ENCODE measurements at regions not wholly inside any gene's neighbourhood (a gene's known extent, or its start where the extent isn't known, plus 50 kb on each side); places are given as distances from the start of the nearest gene placed in this dataset.
A peak's percentile ranks its signal among the peaks of the same experiment; 100 is the strongest.
"Not testable (repeated sequence)": the region's sequence is repeated elsewhere in the genome, so short reads cannot be mapped to it uniquely, and the experiment has no call there.

DNA sequence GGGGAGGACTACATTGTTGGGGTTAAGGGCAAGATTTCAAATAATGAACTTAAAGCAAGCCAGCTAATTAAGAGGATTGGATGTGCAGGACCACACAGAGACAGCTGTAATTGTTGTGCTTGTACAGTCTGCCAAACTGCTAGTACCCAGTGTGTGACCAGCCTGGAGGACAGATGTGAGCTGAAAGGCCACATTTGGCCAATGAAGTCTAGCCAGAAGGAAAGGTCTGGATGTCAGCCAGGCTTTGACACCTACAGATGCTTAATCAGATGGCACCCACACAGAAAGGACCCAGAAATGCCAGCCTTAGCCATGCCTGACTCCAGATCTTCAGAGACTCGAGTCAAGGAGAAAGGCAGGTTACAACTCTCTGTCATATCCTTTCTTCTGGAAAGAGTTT lies 491.1 kb downstream of the KIF4B start:
- DNase-seq (ENCODE audit: low read depth, low spot score) = no peak
- in situ Hi-C loops (cut with HindIII; ENCODE audit: low pct_unique_long_range_greater_than_20kb, low sequenced_read_pairs) = no loop called here

DNA sequence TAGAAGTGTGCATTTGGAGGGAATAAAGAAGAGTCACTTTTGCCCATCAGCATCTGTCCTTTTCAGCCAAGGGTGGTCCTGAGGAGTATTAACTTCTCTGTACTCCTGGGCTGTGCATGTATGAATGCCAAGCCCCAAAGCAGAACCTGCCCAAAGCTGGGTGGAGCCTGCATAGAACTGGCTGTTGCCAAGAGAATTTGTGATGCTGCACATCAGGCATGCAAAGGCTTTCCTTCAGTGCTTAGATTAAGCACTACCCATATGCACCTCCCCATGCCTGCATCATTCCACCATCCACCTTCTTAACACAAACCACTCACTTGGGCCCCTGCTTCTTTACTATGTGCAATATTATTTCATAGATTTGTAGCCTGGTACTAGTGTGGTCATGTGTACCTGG lies 493.8 kb downstream of the KIF4B start:
- in situ Hi-C loops (cut with HindIII; ENCODE audit: low pct_unique_long_range_greater_than_20kb, low sequenced_read_pairs) = no loop called here
- no peak for DNase-seq (ENCODE audit: low read depth, low spot score)

DNA sequence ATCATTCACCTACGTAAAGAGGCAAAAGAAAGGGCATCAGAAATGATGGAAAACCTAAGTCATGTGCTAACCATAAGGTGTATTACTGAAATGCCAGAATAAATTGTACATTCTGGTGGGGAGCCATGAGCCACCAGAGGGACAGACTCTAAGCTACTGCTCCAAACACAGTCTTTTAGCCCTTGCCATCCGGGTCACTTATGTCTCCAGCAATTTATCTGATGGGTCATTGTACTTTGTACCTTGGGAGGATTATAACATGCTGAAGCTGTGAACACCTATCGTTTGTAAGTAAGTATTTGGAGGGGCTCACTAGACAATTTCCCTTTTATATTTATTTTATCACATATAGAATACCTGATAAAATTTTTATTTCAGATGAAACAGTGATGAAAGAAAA lies 495.1 kb downstream of the KIF4B start:
- in situ Hi-C loops (cut with HindIII; ENCODE audit: low pct_unique_long_range_greater_than_20kb, low sequenced_read_pairs) = no loop called here

DNA sequence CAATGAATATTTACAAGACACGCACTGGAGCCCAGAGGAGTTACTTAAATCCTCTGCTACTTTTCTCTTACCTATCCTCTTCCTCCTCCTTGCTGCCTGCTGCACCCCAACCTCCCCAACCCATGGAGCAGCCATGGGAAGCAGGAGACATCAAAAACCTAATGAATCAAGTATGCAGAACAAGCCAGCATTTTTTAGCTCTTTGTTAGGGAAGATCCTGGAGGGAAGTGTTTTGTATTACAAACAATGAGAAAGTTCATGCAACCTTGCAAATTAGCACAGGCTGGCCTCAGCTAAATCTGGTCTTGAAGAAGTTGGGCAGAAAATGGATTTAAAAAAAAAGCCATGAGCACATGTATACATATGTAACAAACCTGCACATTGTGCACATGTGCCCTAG lies 498.8 kb downstream of the KIF4B start:
- DNase-seq (ENCODE audit: low read depth, low spot score) = no peak
- in situ Hi-C loops (cut with HindIII; ENCODE audit: low pct_unique_long_range_greater_than_20kb, low sequenced_read_pairs) = no loop called here

More for the DNA sequence above, 495.1 kb downstream of the KIF4B start:
- DNase-seq (ENCODE audit: low read depth, low spot score) = no peak

DNA sequence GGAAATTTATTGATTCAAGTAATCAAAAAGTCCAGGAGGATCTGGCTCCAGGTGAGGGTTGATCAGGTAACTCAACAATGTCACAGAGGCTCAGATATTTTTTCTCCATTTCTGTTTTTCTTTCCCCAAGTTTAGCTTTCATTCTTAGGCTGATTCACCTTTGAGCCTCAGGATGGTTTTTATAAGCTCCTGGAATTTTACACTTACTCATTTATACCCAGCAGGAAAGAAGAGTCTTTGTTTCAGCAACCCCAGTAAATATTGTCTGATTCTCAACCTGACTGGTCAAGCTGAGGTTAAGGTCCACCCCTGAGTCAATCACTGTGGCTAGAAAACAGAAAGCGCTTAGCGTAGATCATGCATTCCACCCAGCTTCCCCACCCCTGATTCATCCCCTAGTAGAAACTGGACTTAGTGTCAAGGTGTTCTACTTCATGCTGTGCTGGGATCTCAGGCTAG lies 500.6 kb downstream of the KIF4B start:
- no peak for DNase-seq (ENCODE audit: low read depth, low spot score)
- in situ Hi-C loops (cut with HindIII; ENCODE audit: low pct_unique_long_range_greater_than_20kb, low sequenced_read_pairs) = no loop called here

DNA sequence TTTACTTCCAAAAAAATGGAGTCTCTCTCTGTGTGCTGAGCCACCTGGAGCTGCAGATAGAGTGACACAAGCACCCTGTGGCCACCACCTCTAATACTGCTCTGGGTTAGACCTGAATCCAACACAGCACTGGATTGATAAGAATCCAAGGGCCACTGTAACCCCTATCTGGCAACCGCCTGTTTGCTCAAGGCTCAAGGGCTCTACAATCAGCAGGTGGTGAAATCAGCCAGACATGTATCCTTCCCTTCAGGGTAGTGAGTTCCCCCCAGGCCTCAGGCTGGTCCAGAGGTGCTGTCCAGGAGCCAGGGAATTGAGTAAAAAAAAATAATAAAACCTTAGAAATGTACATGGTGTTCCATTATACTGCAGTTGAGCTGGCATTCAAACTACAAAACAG lies 509.0 kb downstream of the KIF4B start:
- in situ Hi-C loops (cut with HindIII; ENCODE audit: low pct_unique_long_range_greater_than_20kb, low sequenced_read_pairs) = no loop called here
- DNase-seq (ENCODE audit: low read depth, low spot score) = no peak

DNA sequence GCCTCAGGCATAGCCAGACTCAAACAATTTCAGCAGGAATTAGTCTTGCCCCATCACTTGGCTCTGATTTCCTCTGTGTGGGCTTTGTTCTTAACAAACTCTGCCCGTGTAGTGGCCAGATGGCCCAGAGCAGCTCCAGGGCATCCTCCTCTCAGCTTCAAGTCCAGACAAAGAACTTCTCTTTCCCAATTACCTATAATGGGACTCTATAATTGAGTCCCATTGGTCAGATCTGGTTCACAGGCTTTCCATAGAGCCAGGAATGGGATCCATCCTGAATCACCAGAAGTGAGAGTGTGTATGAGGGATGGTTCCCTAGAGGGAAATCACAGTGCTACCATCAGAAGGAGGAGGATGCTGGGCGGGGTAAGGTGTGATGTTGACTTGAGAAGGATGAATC lies 515.8 kb downstream of the KIF4B start:
- peak; percentile 49 for DNase-seq (ENCODE audit: low read depth, low spot score)
- in situ Hi-C loops (cut with HindIII; ENCODE audit: low pct_unique_long_range_greater_than_20kb, low sequenced_read_pairs) = no loop called here

DNA sequence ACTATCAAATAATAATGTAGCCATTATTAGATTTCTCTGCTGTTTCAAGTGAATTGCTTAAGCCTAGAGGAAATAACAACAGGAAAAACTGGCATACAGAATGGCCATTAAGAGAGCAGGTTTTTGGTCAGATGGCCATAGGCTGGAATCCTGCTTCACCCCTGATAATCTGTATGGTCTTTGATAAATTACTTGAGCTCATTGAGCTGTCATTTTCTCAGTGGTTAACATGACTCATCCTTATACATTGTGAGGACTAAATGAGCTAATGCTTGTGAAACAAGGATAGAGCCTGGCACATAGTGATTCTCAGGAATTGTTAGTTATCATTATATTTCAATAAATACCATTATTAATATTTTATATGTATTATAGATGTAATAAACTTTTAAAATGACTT lies 516.5 kb downstream of the KIF4B start:
- in situ Hi-C loops (cut with HindIII; ENCODE audit: low pct_unique_long_range_greater_than_20kb, low sequenced_read_pairs) = no loop called here
- peak; percentile 36 for DNase-seq (ENCODE audit: low read depth, low spot score)

DNA sequence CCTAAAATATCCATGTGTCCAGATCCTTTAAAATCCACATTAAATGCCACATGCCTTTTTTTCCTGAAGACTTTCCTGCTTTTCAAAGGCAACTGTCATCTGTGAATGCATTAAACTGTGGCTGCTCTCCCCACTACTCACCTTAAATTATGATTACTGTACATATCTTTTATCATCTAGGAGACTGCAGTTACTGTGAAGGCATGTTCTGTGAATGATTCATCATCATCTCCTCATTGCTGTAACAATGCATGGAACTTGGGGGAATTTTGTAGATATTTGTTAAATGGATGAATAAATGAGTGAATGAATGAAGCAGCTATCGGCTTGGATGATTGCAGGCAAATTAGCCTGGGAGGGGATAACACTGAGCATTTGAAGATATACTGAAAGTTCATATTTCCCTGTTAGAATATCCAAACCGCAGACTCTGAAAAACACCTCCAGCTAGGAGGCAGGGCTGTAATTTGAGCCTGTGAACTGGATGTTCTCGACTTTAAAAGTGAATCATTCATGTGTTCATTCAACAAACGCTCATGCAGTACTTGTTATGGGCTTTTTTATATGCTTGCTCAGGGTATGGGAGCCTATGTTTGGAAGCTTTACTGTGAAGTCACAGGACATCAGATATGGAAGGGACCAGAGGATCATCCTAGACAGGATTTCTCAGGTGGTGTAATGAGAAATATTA lies 519.2 kb downstream of the KIF4B start:
- DNase-seq (ENCODE audit: low read depth, low spot score) = no peak
- in situ Hi-C loops (cut with HindIII; ENCODE audit: low pct_unique_long_range_greater_than_20kb, low sequenced_read_pairs) = no loop called here

DNA sequence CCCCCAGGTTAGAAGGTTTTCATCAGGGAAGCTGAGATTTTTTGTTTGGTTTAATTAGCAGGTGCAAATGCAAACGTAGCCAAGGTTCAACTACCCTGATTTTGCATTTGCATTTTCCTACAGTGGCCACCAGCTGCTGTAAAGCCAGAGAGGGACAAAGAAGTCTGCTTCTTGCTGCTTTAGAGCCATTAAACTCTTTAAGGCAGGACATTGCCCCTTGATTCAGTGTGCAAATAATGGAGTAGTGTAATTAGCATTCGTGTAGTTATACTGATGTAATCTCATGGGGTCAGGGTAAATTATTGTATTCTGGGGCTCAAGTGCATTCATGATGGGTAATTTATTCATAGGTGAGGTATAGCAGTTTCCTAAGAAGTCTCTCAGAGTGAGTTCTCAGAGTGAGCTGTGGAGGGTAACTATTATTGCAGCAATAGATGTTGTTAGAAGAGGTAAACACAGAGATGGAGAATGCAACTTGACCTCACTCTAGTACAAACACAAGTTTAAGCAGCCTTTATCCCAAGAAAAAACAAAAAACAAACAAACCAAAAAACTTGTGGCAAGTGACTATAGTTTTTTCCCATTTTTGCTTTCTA lies 526.5 kb downstream of the KIF4B start:
- DNase-seq (ENCODE audit: low read depth, low spot score) = no peak
- in situ Hi-C loops (cut with HindIII; ENCODE audit: low pct_unique_long_range_greater_than_20kb, low sequenced_read_pairs) = no loop called here

DNA sequence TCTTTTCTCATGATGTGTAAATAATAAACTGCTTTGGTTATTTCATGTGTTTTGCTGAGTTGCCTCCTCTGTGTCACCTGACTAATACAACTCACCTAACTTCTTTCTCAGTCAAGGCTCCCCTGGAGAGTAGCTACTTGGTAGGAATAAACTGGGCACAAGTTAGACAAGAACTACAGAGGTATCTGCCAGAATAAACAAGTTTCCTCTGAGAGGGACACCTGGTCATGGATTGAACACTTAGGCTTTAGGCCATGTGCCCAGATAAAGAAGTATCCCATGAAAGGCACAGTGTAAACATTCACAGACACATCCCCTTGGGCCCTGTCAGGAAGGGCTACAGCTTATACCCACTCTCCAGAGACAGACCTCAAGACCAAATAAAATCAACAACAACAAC lies 532.5 kb downstream of the KIF4B start:
- DNase-seq (ENCODE audit: low read depth, low spot score) = no peak

DNA sequence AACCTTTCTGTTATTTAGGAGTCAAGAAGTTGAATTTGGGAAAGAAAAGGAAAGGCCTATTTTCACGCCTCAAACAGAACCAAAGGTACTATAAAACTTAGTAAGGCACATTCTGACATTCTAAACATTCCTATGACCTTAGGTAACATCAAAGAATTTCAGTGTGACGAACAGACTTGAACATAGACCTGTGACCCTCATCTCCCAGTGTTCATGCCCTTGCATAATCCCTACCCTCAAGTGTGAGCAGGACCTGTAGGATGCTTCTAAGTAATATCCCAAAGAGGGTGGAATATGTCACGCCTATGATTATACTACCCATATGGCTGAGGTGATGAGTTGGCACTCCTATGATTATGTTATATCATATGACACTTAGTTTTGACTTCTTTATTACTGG lies 540.9 kb downstream of the KIF4B start:
- in situ Hi-C loops (cut with HindIII; ENCODE audit: low pct_unique_long_range_greater_than_20kb, low sequenced_read_pairs) = no loop called here
- DNase-seq (ENCODE audit: low read depth, low spot score) = no peak

More for the DNA sequence above, 532.5 kb downstream of the KIF4B start:
- in situ Hi-C loops (cut with HindIII; ENCODE audit: low pct_unique_long_range_greater_than_20kb, low sequenced_read_pairs) = no loop called here

DNA sequence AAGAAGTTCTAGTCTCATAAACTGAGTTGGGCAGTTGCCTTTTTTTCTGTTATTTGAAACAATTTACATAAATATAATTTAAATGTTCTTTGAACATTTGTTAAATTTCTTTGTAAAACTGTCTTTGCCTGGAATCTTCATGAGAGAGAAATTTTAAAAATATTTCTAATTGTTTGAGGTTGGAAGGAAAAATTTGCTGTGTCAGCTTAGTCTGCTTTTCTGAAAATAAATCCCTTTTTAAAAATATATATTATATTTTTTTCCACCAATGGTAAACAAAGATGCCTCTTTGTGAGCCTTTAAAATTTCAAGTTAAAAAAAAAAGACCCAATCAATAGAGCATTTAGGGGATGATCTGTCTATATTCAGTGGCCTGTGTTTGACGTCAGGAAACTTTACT lies 542.7 kb downstream of the KIF4B start:
- in situ Hi-C loops (cut with HindIII; ENCODE audit: low pct_unique_long_range_greater_than_20kb, low sequenced_read_pairs) = no loop called here
- DNase-seq (ENCODE audit: low read depth, low spot score) = no peak

DNA sequence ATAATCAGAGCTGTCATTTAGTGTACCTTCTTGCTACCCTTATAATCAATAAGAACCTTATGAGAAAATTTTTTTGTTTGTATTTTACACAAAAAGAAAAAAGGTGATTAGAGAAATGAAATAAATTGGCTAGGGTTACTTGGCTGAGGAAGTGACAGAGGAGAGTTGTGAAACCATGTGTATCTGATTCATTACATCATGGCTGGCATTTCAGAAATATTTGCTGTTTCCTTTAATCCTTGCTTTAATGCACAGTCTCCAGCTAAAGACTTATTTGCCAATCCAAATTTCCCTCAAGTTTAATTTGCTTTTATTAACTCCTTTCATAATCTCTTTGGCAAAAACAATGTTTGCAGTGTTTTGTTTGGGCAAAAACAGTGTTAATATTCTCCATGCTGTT lies 543.1 kb downstream of the KIF4B start:
- in situ Hi-C loops (cut with HindIII; ENCODE audit: low pct_unique_long_range_greater_than_20kb, low sequenced_read_pairs) = no loop called here
- no peak for DNase-seq (ENCODE audit: low read depth, low spot score)

DNA sequence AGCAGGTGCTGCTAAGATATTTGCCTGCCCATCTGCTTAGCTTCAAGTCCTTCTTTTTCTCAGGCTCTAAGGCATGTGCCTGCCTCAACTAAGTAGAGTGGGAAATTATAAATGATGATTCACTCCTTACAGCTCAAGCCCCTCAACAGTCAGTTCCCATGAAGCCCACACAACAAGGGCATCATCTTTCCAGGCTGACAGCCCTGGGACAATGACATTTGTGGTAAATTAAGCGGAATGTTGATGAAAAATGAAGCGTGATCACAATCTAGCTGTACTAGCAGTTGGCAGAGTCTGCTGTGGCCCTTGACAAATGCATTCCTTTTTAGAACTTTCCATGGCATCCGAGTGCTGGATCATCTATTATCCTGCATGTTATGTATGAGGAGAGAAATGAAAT lies 548.6 kb downstream of the KIF4B start:
- DNase-seq (ENCODE audit: low read depth, low spot score) = no peak
- in situ Hi-C loops (cut with HindIII; ENCODE audit: low pct_unique_long_range_greater_than_20kb, low sequenced_read_pairs) = no loop called here

DNA sequence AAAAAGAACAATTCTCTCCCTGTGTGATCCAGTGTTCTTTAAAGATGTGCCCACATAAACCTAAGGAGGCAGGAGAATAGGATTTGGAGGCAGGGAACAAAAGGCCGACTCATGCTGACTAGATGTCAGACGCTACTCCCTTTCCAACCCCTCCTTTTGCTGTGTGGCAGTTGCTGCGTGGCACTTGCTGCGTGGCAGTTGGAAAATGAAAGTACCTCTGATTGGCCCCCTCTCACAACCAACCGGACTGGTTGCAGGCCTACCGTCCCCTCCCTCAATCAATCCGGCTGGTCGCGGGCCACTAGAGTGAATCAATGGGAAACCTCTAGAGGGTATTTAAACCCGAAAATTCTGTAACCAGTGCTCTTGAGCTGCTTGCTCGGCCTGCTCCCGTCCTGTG lies 551.0 kb downstream of the KIF4B start:
- DNase-seq (ENCODE audit: low read depth, low spot score) = no peak
- in situ Hi-C loops (cut with HindIII; ENCODE audit: low pct_unique_long_range_greater_than_20kb, low sequenced_read_pairs) = no loop called here

DNA sequence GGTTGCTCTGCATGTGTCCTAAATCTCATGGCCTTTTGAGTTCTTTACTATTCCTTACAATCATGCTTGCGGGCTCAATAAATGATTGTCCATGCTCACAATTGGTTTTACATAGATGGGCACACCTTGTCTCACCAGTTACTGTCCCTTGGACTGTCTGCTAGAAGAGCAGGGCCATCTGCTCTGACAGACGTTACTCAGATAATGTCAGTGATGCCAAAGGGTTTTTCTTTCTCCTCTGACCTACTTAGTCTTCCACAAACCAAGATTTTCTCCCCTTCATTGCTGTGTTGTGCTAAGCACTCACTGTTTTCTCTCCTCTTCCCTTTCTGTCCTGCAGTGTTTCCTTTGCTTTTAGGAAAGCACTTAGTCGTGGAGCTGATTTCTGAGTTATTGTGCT lies 562.3 kb downstream of the KIF4B start:
- no peak for DNase-seq (ENCODE audit: low read depth, low spot score)
- in situ Hi-C loops (cut with HindIII; ENCODE audit: low pct_unique_long_range_greater_than_20kb, low sequenced_read_pairs) = no loop called here

DNA sequence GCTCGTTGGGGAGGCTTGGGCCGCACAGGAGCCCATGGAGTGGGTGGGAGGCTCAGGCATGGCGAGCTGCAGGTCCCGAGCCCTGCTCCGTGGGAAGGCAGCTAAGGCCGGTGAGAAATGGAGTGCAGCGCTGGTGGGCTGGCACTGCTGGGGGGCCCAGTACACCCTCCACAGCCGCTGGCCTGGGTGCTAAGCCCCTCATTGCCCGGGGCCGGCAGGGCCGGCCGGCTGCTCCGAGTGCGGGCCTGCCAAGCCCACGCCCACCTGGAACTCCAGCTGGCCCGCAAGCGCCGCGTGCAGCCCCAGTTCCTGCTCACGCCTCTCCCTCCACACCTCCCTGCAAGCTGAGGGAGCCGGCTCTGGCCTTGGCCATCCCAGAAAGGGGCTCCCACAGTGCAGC lies 573.3 kb downstream of the KIF4B start:
- DNase-seq (ENCODE audit: low read depth, low spot score); in situ Hi-C loops (cut with HindIII; ENCODE audit: low pct_unique_long_range_greater_than_20kb, low sequenced_read_pairs): not testable (repeated sequence)

DNA sequence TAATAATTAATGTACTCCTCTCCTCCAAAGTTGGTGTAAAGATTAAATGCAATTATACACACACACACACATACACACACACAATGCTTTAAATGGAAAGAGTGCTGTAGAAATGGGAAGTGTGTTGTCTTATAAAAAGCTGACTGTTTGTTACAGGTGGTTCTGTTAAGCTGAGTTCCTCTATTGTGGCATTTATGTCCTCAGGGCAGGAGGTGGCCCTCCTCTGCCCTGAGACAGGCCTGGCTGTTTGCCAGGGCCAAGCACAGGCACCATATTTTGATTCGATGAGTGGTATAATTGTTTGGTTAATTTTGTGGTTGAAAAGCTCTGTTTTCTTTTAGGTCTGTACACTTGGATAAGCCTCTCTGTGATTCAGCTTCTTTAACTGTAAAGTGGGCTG lies 573.9 kb downstream of the KIF4B start:
- in situ Hi-C loops (cut with HindIII; ENCODE audit: low pct_unique_long_range_greater_than_20kb, low sequenced_read_pairs) = no loop called here
- DNase-seq (ENCODE audit: low read depth, low spot score) = peak; percentile 19

DNA sequence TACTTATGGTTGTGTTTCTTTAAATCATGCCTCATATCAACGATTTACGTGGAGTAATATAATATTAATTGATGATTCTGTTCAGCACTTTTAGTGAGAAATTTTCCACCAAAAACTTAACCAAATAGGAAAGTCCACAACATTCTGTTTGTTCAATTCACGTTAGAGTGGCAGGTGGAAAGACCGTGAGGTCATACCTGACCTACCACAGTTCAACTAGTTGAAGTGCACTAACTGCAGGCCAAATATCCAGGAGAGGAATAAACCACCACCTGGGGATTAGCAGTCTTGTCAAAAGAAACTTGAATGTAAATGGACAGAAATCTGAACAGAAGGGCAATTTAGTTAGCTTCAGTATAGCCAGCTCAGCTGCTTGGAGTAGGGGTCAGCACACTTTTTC lies 577.7 kb downstream of the KIF4B start:
- in situ Hi-C loops (cut with HindIII; ENCODE audit: low pct_unique_long_range_greater_than_20kb, low sequenced_read_pairs) = no loop called here
- no peak for DNase-seq (ENCODE audit: low read depth, low spot score)
